DOHH2 (cell line): ENCODE measurements at regions not wholly inside any gene's neighbourhood (a gene's known extent, or its start where the extent isn't known, plus 50 kb on each side); places are given as distances from the start of the nearest gene placed in this dataset.

ENCODE experiments used
- CTCF ChIP-seq: fragments of 200-600 bp; sonication (generic); IDR thresholded peaks from one replicate; pipeline ENCODE4 v1.5.1; 2014; ENCODE audit warnings: antibody characterized with exemption, mild to moderate bottlenecking, low read depth, low read length; ENCODE audit not compliant: poor library complexity, severe bottlenecking
- EZH2phosphoT487 ChIP-seq: fragments of 200-600 bp; sonication (generic); IDR thresholded peaks from 2 replicates; pipeline ENCODE4 v1.6.1; 2017; ENCODE audit warnings: borderline replicate concordance, mild to moderate bottlenecking, antibody characterized with exemption, low read length, moderate library complexity, mixed read lengths

GRCh38 chr6:166872531-166873009, 83.8 kb downstream of the RNASET2 start:
- TF ChIP-seq CTCF, result no peak
- TF ChIP-seq EZH2phosphoT487, result no peak
